Mucosa of descending colon (tissue), 3 donors: ENCODE measurements at regions not wholly inside any gene's neighbourhood (a gene's known extent, or its start where the extent isn't known, plus 50 kb on each side); places are given as distances from the start of the nearest gene placed in this dataset.

Source experiments
- ATAC-seq: fragments of 200-7000 bp; cut with Tn5 transposase; one replicate; pipeline ENCODE4 v1.9.1; 2020; ENCODE audit warnings: mild to moderate bottlenecking, moderate library complexity
- DNase-seq, 3 donors: peaks; one replicate each; pipeline ENCODE4 v3.0.0-alpha.2; 2020
- H3K36me3 ChIP-seq: fragments of 200-600 bp; one replicate; pipeline ENCODE4 v1.8.0; 2021; ENCODE audit warnings: low read depth, mild to moderate bottlenecking
- H3K4me1 ChIP-seq: fragments of 200-600 bp; one replicate; pipeline ENCODE4 v1.8.0; 2021; ENCODE audit warnings: low read depth, mild to moderate bottlenecking
- H3K4me3 ChIP-seq: fragments of 200-600 bp; one replicate; pipeline ENCODE4 v1.8.0; 2021; ENCODE audit warnings: mild to moderate bottlenecking
- H3K9me3 ChIP-seq: fragments of 200-600 bp; one replicate; pipeline ENCODE4 v1.8.0; 2021; ENCODE audit warnings: mild to moderate bottlenecking
- CTCF ChIP-seq: fragments of 200-600 bp; IDR thresholded peaks from one replicate; pipeline ENCODE4 v1.8.0; 2022; ENCODE audit warnings: antibody characterized with exemption, mild to moderate bottlenecking
- intact Hi-C, 2 donors: fragments of 100-400 bp; cut with DNase I in 1 of 2; cut with micrococcal nuclease in 1 of 2; formaldehyde crosslinking; loops; one replicate each; pipeline versions ENCODE4 v1.11.0 to v1.11.1; 2022; cut with DNase I, micrococcal nuclease
- donor health status: DM: no; HTN: no; CAD: no; lungs with moderate emphysema.
- donor health status: DM: no; HTN: no; CAD: no.
- donor health status: DM: no; HTN: yes; CAD: no.

- no peaks in the 10 kb centered on the region for H3K4me1 ChIP-seq
- no peak for DNase-seq
- no peak overlapping the region for H3K4me3 ChIP-seq
- no peaks in the 10 kb centered on the region for H3K9me3 ChIP-seq
- intact Hi-C loops: no loop called here
- no peak for ATAC-seq
- H3K36me3 ChIP-seq: no peaks in the 10 kb centered on the region
- TF ChIP-seq CTCF: no peak
Measured at GRCh38 chr1:82106672-82107071, 305.9 kb downstream of the ADGRL2 start.

GRCh38 chr1:82099170-82099569 lies 298.4 kb downstream of the ADGRL2 start:
- Histone ChIP-seq H3K9me3 (no peaks in the 10 kb centered on the region), H3K4me1 (no peaks in the 10 kb centered on the region), H3K4me3 (no peak overlapping the region), H3K36me3 (no peaks in the 10 kb centered on the region)
- DNase-seq (no peak), ATAC-seq (no peak)
- intact Hi-C loops: no loop called here
- no peak for TF ChIP-seq CTCF

- no peak for TF ChIP-seq CTCF
- Histone ChIP-seq H3K36me3 (no peaks in the 10 kb centered on the region), H3K9me3 (no peaks in the 10 kb centered on the region), H3K4me3 (no peak overlapping the region), H3K4me1 (no peaks in the 10 kb centered on the region)
- DNase-seq (no peak), ATAC-seq (no peak)
- intact Hi-C loops: no loop called here
Measured at GRCh38 chr1:82094136-82094535, 293.4 kb downstream of the ADGRL2 start.

- Histone ChIP-seq H3K4me1 (no peaks in the 10 kb centered on the region), H3K9me3 (no peaks in the 10 kb centered on the region), H3K4me3 (no peak overlapping the region), H3K36me3 (no peaks in the 10 kb centered on the region)
- ATAC-seq: no peak
- DNase-seq: no peak
- intact Hi-C loops: no loop called here
- no peak for TF ChIP-seq CTCF
Measured at GRCh38 chr1:82091729-82092128, 291.0 kb downstream of the ADGRL2 start.

GRCh38 chr1:82091265-82091664 lies 290.5 kb downstream of the ADGRL2 start:
- intact Hi-C loops: no loop called here
- Histone ChIP-seq H3K9me3 (no peaks in the 10 kb centered on the region), H3K4me3 (no peak overlapping the region), H3K36me3 (no peaks in the 10 kb centered on the region), H3K4me1 (no peaks in the 10 kb centered on the region)
- no peak for ATAC-seq
- TF ChIP-seq CTCF: no peak
- DNase-seq: no peak

GRCh38 chr1:82090104-82090503 lies 289.4 kb downstream of the ADGRL2 start:
- ATAC-seq (no peak), DNase-seq (no peak)
- Histone ChIP-seq H3K9me3 (no peaks in the 10 kb centered on the region), H3K4me1 (no peaks in the 10 kb centered on the region), H3K4me3 (no peak overlapping the region), H3K36me3 (no peaks in the 10 kb centered on the region)
- no peak for TF ChIP-seq CTCF
- intact Hi-C loops: no loop called here
